GM18499 (cell line): ENCODE measurements at regions not wholly inside any gene's neighbourhood (a gene's known extent, or its start where the extent isn't known, plus 50 kb on each side); places are given as distances from the start of the nearest gene placed in this dataset.

Experiments used
- ATAC-seq: cut with Tn5 transposase; IDR thresholded peaks from one replicate; pipeline ENCODE4 v1.9.1; 2021; ENCODE audit warnings: moderate number of reproducible peaks; ENCODE audit not compliant: insufficient read depth, unreplicated experiment

DNA sequence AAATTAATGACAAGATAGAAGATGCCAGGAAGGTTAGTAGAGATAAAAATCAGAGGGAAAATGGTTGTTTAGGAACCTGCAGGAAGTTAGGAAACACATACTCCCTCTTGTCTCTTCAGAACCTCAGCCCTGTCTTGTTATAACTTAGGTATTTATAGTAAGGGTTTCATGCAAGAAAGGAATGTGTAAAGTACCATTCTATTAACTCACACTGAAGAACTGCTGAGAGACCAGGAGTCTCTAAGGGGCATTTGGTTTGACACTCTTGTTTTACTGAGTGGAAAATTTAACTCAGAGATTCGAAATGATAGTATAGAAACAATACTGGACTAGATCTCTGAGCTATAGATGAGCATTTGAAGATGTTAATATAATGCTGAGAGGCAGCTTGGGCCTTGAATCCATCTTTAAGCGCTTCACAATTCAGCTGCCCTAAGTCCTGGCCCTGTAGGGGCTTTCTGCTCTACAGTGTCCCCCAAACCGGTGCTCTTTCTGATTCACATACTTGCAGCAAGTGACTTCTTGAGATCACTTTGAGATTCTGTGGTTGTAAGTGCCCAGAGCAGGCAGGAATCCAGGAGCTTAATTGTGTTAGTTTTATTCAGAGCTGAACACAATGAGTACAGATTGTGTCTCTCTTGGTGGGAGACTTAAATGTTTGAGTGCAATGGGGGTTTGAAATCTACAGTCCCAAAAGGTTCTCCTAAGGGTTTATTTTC lies 235.0 kb upstream of the RGPD4 start:
- ATAC-seq, result no peak

GRCh38 chr2:107592280-107592624 lies 234.4 kb upstream of the RGPD4 start:
- ATAC-seq, result no peak

GRCh38 chr2:107595285-107595684 lies 231.4 kb upstream of the RGPD4 start:
- ATAC-seq, result no peak

DNA sequence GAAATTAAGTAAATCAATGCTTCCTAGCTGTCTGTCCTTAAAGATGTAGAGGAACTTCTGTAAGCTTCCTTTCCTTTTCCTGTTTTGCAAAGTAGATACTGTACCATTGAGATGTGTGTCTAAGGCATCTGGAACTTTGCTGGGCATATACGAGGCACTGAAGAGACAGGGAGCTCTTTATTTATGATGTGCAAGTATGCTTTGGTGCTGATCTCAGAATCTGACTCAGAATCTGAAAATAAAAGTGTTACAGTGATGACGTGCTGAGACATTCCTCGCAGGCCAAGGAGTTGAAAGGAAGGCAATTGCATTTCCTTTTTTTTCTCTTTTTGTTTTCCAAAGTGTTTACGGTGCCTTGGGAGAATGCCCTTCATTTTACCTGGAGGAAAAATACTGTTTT lies 230.9 kb upstream of the RGPD4 start:
- ATAC-seq, result no peak

DNA sequence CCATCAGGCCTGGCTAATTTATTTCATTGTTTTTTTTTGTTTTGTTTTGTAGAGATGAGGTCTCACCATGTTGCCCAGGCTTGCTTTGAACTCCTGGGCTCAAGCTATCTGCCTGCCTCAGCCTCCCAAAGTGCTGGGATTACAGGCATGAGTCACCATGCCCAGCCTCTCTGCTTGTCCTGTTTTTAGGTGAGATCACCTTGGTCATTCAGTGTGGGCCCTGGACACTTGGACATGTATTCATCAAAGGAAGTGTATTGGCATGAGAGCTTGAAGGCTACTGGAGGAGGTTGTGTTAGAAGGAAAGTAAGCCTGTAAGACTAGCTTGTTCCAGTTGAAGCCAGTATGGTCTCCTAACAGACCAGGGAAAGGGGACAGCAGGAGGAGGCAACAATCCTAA lies 229.2 kb upstream of the RGPD4 start:
- no peak for ATAC-seq

DNA sequence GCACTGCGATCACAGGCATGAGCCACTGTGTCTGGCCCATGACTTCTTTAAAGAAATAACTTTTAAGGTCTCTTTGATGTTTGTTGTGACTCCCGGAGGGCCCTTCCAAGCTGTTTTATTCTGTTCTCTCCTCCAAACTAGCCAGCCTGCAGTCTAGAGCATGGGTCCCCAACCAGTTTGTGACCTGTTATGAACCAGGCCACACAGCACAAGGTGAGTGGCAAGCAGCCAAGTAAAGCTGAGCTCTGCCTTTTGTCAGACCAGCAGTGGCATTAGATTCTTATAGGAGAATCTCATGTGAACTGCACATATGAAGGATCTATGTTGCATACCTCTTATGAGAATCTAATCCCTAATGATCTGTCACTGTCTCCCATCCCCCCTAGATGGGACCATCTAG lies 223.9 kb upstream of the RGPD4 start:
- no peak for ATAC-seq

GRCh38 chr2:107607054-107607453 lies 219.6 kb upstream of the RGPD4 start:
- no peak for ATAC-seq

DNA sequence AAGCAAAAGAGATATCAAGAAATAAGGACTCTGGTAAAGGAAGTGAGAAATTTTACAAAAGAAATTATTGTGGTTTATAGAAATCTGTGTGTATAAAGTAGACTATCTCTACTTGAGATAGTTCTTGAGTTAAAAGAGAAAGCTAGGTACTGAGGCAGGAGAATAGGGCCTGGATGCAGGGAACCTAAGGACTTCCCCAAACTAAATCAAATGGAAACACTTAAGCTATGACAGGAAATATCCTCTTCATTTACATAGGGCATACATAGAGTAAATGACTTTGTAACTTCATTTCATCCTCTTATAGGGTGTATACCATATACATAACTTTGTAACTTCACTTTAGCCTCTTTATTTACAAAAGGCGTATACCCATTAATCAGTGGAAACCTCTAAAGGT lies 219.2 kb upstream of the RGPD4 start:
- ATAC-seq, result no peak

GRCh38 chr2:107615039-107615438 lies 211.7 kb upstream of the RGPD4 start:
- no peak for ATAC-seq

DNA sequence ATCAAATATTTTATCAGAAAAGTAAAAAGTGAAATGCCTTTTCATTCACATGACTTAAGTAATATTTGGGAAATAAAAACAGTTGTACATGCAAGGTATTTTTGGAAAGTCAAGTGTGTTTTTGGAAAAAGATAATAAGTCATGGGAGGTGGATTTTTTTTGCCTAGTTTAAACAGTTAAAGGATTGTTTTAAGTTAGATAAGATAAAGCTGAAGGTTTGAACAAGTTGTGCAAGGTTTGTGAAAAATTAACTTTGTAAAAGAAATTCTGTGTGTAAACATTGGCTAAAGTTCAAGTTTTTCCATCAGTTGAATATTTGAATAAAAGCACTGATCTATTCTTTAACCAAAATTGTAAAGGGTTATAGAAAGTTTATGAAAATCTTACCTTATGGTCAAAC lies 207.9 kb upstream of the RGPD4 start:
- no peak for ATAC-seq

DNA sequence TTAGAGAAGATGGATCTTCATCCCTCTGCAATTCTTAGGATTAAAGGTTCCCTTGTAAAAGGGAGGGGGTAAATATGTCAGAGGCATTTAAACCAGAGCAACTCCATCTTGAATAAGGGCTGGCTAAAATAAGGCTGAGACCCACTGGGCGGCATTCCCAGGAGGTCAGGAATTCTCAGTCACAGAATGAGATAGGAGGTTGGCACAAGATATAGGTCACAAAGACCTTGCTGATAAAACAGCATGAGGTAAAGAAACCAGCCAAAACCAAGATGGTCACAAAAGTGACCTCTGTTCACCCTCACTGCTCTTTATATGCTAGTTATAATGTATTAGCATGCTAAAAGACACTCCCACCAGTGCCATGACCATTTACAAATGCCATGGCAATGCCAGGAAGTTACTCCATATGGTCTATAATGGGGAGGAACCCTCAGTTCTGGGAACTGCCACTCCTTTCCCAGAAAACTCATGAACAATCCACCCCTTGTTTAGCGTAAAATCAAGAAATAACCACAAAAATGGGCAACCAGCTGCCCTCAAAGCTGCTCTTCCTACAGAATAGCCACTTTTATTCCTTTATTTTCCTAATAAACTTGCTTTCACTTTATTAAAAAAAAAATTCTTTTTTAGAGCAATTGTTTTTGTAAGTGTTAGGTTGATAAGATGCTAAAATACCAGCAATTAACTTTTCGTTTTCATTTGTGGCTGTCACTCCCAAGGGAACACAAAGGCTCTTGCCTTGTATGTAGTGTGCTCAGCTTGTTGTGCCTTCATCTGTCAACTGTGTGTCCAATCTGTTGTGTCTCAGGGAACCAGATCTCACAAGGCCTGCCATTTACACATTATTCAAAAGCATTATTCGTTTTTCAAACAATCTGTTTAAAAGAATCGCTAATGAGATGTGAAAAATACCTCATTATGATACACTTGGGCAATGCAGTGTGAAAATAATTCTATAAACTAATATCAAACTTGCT lies 205.2 kb upstream of the RGPD4 start:
- no peak for ATAC-seq

GRCh38 chr2:107622741-107623310 lies 203.9 kb upstream of the RGPD4 start:
- no peak for ATAC-seq

DNA sequence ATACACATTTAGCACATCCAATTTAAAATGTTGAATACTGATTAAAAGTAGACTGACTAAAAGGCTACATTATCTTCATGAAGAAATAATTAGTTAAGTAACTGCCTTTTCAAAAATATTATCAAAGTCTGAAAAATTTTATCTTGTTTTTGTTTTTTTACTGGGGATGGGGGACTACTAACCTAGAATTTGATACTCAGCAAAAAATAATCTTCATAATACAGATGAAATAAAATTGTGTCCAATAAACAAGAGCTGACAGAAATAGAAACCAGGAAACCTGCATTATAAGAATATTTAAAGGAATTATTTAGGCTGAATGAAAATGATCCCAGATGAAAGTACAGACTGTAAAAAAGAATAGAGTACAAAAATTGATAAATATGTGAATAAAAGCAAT lies 200.7 kb upstream of the RGPD4 start:
- ATAC-seq, result no peak

- ATAC-seq, result no peak
Observed at GRCh38 chr2:107627164-107627563, 199.5 kb upstream of the RGPD4 start.

GRCh38 chr2:107627926-107628325 lies 198.8 kb upstream of the RGPD4 start:
- no peak for ATAC-seq

GRCh38 chr2:107633580-107634147 lies 193.0 kb upstream of the RGPD4 start:
- ATAC-seq, result no peak

DNA sequence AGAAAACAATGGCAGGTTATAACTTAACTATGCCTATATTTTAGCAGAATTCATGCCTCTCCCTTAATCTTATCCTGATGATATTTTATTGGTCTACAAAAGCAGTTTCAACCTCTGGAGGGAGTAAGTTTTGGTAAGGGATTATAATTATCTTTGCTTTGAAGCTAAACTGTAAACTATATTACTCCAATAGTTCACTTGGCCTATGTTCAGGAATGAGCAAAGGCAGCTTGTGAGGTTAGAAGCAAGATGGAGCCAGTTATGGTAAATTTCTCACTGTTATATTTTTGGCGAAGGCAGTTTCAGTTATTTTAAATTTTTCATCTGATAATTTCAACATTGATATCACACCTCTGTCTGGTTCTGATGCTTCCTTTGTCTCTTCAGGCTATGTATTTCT lies 192.5 kb upstream of the RGPD4 start:
- ATAC-seq, result no peak

DNA sequence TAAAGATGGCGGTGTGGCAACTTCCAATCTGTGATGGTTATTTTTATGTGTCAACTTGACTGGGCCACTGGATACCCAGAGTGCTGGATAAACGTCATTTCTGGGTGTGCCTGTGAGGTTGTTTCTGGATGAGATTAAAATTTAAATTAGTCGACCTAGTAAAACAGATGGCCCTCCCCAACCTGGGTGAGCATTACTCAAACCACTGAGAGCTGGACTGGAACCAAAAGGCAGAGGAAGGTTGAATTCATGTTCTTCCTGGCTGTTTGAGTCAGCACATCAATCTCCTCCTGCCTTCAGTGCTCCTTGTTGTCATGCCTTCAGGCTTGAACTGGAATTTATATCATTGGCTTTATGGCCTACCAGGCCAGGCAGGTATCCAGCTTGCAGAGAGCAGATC lies 190.8 kb upstream of the RGPD4 start:
- no peak for ATAC-seq

GRCh38 chr2:107645586-107645985 lies 181.1 kb upstream of the RGPD4 start:
- ATAC-seq, result no peak

- no peak for ATAC-seq
Observed at GRCh38 chr2:107648781-107649404, 177.8 kb upstream of the RGPD4 start.

- ATAC-seq, result no peak
Observed at GRCh38 chr2:107657049-107657448, 169.6 kb upstream of the RGPD4 start.
